Inflammatory macrophage (primary cell): ENCODE measurements at regions not wholly inside any gene's neighbourhood (a gene's known extent, or its start where the extent isn't known, plus 50 kb on each side); places are given as distances from the start of the nearest gene placed in this dataset.

Source experiments
- DNase-seq, 2 donors: peaks; one replicate each; pipeline ENCODE4 v3.0.0-alpha.2; 2020 to 2022

GRCh38 chr13:81757348-81757970 lies 1416.5 kb upstream of the SPRY2 start:
- no peak for DNase-seq

- no peak for DNase-seq
Measured at GRCh38 chr13:81745391-81745790, 1404.5 kb upstream of the SPRY2 start.

DNA sequence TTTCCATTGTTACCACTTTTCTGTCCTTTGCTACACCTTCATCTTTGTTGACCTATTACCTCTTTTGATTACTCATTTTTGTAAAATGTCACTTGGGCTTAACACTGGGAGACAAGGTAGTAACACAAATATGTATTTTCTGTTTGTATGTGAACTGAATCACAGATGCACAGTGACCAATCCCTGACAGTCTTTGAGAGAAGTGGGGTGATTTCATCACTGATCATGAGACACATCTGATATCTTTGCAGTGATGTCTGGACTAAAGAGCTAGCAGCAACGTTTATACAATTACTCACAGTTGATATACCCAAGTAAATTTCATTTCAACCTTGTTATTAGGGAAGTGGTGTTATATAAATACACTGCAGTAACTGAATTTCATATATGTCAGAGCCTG lies 1397.4 kb upstream of the SPRY2 start:
- DNase-seq = no peak

DNA sequence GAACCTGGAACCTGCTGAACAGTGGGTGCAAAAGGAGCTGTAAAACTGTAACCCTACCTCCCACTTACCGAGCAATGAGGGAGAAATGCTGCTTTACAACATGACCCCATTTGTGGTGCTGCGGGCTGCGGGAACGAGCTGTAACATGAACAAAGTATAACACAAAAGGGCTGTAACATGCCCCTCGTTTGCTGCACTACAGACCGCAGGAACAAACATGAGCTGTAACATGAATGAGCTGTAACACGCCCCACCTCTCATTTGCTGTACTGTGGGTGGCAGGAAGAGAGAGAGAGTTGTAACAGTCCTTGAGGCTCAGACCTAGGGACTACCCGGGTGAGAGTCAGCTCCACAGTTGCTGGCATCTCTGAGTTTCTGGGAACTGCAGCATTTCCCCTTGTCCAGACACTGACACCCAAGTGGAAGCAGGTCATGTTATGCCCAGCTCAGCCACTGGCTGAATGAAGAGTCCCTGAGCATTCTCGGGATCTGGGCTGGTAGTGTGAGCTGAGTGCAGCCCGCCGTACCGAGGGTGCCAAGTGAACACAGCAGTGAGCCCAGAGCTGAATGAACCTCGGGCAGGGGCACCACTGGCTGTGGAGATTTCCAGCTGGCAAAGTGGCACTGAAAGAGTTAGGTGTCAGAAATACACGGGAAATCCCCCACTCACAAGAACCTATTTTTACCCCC lies 1385.3 kb upstream of the SPRY2 start:
- DNase-seq = no peak

DNA sequence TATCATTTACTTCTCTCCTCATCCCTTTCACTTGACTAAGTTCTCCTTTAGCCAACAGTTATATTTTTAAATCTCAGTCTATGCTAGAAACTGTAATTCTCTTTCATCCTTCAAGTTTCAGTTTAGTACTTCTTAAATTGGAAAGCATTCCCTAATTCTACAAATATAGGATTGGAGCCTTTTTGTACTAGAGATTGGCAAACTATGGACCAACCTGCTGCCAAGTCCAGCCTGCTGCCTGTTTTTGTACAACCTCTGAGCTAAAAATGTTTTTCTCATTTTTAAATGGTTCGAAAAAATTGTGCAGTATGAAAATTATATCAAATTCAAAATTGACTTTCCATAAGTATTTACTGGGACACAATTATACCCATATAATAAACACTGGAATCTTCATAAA lies 1381.5 kb upstream of the SPRY2 start:
- DNase-seq = no peak

- DNase-seq = no peak
Measured at GRCh38 chr13:81721400-81721799, 1380.5 kb upstream of the SPRY2 start.

GRCh38 chr13:81714513-81714912 lies 1373.6 kb upstream of the SPRY2 start:
- no peak for DNase-seq

GRCh38 chr13:81713201-81713600 lies 1372.3 kb upstream of the SPRY2 start:
- DNase-seq = no peak

DNA sequence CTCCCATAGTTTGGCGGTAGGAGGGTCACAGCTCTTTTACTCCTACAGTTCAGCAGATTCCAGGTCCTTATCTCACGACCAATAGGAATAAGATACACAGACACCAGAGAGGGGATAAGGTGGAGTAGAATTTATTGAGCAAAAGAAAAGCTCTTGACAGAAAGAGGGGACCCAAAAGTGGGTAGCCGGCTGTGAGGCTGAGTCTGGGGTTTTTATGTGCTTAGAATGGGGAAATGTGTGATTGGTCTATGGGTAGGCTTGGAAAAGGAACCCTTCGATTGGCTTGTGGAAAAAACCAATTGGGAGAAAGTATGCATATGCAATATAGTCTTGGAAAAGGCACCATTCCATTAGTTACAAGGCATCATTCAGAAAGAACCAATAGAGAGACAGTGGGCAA lies 1356.9 kb upstream of the SPRY2 start:
- DNase-seq = no peak

DNA sequence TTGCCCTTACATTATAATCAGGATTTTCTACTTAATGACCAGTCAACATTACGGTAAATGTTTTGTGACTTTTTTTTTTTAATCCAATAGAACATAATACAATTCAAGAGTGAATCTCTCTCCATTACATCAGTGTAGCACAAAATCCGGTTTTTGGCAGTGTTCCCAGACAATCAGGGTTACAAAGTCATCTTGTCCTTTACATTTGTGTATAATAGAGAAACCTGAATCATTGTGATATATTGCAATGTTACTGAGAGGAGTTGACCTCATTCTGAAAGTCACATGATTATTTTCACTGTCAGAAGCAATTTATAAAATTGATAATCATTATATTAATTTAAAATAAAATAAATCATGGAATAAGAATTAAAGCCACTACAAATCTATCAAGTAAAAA lies 1346.0 kb upstream of the SPRY2 start:
- DNase-seq = no peak

- DNase-seq = no peak
Measured at GRCh38 chr13:81683521-81683920, 1342.6 kb upstream of the SPRY2 start.

DNA sequence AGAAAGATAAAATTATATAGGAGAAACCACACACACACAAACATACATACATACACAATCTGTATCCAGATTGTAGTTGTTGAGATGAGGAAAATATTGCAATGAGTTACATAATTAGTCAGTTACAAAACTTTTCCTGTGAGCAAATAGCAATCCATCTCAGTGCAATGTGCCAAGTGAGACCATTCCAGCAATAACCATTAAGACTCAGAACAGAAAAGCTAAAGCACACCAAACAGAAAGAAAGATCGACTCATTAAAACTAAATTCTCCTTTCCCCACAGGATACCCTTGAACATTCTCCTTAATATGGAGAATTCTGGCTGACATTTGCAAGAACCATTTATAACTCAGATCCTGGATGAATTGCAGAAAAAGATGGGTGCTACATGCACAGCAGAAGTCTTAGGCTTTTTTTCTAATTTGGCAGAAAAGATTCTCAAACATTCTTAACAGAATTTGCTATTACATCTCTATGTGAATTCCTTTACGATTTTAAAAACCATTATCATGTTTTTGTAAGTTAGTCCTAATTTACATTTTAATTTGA lies 1341.2 kb upstream of the SPRY2 start:
- DNase-seq = no peak

DNA sequence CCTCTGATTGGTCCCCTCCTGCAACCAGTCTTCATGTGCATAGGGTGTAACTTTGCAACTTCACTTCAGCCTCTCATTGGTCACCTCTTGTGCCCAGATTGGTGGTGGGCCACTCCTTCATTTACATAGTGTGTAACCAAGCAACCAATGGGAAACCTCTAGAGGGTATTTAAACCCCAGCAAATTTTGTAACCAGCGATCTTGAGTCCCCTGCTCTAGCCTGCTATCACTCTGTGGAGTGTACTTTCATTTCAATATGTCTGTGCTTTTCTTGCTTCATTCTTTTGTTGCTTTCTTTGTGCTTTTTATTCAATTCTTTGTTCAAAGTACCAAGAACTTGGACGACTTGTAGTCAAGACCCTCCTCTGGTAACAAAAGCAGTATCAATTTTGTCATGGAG lies 1336.9 kb upstream of the SPRY2 start:
- DNase-seq = no peak

- DNase-seq = no peak
Measured at GRCh38 chr13:81676008-81676407, 1335.1 kb upstream of the SPRY2 start.

DNA sequence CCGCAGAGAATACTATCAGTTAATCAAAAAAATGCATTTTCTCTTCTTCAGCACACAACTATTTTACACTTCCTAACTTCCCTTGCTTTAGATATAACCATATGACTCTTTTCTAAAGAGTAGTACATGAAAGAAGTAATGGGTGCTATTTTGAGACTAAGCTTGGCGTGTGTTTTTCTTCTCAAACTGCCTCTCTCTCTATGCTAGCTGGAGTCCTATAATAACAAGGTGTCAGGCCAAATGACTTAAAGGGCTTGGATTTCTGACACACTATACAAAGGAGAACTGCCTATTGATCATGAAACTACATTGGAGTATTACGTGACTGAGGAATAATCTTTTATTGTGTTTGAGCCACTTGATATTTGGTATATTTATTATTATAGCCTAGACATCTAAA lies 1330.1 kb upstream of the SPRY2 start:
- DNase-seq = no peak

DNA sequence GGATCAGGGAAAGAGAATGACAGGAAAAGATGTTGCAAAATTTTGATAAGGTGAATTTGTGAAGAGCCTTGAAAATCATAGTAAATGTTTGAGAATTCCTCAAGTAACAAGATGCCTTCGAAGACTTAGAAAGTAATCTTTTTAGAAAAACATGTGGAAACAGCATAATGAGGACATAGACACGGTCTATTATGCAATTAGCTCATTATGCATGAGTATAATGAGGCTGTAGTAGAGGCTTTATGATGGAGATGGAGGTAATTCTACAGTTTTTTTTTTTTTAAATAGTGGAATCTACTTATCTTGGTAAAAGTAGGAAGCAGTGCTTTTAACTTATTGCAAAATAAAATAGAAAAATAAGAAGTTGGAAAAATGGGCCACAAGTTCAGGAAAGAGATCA lies 1329.1 kb upstream of the SPRY2 start:
- DNase-seq = no peak

DNA sequence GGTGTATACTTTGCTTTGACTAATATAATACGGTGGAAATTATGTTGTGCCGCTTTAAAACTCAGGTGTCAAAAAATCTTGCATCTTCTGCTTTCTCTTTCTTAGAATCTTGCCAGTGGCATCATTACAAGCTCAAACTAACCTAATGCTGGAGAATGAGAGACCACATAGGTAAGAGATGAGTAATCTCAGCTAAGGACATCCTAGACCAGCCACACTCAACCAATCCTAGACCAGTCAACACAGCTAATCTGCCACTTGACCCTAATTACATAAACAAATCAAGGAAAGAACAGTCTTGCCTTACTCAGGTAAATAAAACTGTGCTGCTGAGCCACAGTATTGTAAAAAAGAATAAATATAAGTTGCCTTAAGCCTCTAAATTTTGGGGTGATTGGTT lies 1323.9 kb upstream of the SPRY2 start:
- DNase-seq = no peak

GRCh38 chr13:81659984-81660383 lies 1319.1 kb upstream of the SPRY2 start:
- DNase-seq = no peak

GRCh38 chr13:81658598-81659370 lies 1317.9 kb upstream of the SPRY2 start:
- DNase-seq = no peak

DNA sequence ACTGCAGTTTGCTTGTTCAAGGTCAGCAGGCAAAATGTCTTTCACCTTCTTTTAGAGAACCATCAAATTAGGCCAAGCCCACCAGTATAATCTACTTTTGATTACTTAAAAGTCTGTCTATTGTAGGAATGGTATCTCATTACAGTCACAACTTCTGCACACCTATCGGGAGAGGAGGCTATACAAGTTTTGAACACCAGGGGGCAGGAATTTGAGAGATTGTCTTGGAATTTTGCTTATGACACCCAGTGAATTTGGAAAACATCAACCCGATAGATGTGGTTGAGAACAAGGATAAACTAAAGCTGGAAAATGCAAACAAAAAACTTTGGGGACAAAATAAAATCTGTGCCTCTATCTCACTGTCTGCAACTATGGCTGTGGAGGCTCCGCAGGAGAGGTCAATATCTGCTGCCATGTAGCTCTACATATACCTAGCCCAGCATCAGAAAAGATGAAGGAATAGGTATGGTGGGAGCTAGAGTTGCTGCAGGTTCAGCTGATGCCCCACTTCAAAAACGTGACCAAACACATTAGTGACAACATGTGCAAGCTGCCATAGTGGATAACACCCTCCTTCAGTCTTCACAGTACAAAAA lies 1299.2 kb upstream of the SPRY2 start:
- no peak for DNase-seq

GRCh38 chr13:81637457-81637856 lies 1296.5 kb upstream of the SPRY2 start:
- DNase-seq = no peak

- DNase-seq = no peak
Measured at GRCh38 chr13:81636120-81636519, 1295.2 kb upstream of the SPRY2 start.

DNA sequence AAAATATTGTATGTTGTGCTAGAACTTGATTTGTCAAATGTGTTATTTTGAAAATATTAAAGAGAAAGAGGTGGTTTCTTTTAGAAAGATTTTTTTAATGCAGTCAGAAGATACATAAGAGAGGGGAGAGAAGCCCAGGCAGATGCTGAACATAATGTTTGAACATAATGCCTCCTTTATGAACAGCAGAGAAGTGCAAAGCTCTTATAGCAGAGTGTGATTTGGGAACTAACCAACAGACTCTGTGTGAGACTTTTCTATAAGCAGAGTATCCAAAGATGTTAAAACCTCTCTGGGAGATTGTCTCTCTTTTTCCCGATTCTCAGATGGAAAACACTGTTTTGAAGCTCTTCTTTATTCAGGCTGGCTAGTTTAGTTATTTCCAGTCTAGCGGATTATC lies 1274.1 kb upstream of the SPRY2 start:
- DNase-seq = no peak
